ENCODE measurements at regions not wholly inside any gene's neighbourhood (a gene's known extent, or its start where the extent isn't known, plus 50 kb on each side); places are given as distances from the start of the nearest gene placed in this dataset.
"Not testable (repeated sequence)": the region's sequence is repeated elsewhere in the genome, so short reads cannot be mapped to it uniquely, and the experiment has no call there.

GRCh38 chr7:142636107-142636506, 113.2 kb upstream of the PRSS1 start:
- DNase-seq, result not testable (repeated sequence)

GRCh38 chr7:142632271-142633134, 116.8 kb upstream of the PRSS1 start:
- DNase-seq, result peak; percentile 21

GRCh38 chr7:142629588-142630260, 119.5 kb upstream of the PRSS1 start:
- no peak for DNase-seq

- no peak for DNase-seq
Measured at GRCh38 chr7:142628945-142629344, 120.3 kb upstream of the PRSS1 start.

GRCh38 chr7:142627223-142627622, 122.0 kb upstream of the PRSS1 start:
- DNase-seq, result not testable (repeated sequence)

DNA sequence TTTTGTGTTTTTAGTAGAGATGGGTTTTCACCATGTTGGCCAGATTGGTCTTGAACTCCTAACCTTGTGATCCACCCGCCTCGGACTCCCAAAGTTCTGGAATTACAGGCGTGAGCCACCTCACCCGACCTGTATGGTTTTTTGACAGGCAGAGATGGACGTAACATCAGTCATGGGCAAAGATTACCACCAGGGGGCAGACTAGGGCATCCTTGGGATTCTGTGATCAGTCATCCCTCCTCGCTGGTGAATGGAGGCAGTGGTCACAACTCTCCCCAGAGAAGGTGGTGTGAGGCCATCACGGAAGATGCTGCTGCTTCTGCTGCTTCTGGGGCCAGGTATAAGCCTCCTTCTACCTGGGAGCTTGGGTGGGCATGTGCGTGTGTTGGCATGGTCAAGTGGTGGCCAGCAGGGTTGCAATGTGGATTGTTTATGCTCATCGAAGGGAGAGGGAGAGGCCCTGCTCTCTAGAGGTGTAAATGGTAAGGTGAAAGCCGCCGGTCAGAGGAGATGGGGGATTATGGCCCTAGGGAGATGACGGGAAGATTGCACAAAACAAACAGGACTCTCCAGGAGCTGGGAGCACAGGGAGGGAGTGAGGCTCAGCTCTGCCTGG, 122.7 kb upstream of the PRSS1 start:
- no peak for DNase-seq

DNA sequence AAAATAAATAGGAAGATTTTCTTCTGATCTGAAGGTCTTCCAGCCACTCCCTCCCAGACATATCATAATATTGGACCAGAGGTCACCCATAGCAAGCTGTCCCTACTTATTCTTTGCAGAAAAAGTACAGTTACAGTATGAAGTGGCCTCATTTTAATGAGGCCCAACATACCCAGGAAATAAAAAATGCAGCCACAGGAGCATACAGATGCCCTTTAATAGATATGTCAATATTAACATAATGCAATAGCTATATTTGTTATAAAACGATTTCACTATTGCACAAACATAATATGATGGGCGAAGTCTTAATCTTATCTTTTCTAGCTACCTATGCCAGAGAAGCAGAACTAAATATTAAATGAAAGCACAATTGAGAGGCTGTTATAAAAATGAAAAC, 124.1 kb upstream of the PRSS1 start:
- DNase-seq, result not testable (repeated sequence)

- no peak for DNase-seq
Measured at GRCh38 chr7:142620402-142620801, 128.9 kb upstream of the PRSS1 start.

- DNase-seq, result no peak
Measured at GRCh38 chr7:142618655-142619351, 130.5 kb upstream of the PRSS1 start.

DNA sequence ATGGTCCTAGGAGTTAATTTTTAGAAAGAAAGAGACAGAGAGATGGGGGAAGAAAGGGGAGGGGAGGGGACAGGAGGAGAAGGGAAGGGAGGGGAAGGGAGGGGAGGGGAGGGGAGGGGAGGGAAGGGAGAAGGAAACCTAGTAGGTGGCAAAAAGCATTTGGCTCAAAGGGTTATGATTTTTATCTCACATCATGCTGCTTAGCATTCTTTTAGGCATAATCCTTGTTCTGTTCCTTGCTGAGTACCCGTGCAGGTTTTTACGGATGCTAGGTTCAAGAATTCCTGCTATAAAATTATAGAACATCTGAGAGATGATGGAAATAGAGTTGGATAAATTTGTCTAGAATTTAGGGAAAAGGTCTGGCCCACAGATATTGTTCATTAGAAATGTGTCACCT, 132.4 kb upstream of the PRSS1 start:
- no peak for DNase-seq

DNA sequence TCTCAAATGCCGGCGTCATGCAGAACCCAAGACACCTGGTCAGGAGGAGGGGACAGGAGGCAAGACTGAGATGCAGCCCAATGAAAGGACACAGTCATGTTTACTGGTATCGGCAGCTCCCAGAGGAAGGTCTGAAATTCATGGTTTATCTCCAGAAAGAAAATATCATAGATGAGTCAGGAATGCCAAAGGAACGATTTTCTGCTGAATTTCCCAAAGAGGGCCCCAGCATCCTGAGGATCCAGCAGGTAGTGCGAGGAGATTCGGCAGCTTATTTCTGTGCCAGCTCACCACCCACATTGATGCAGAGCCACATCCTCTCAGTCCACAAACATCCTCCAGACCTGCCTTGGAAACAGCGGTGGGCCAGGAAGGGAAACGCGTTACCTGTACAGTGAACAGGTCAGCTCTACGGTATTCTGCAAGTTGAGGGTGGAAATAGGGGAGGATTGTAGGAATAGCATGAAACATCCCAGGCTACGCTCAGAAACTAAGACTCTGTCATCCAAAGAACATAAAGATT, 133.1 kb upstream of the PRSS1 start:
- DNase-seq, result no peak

DNA sequence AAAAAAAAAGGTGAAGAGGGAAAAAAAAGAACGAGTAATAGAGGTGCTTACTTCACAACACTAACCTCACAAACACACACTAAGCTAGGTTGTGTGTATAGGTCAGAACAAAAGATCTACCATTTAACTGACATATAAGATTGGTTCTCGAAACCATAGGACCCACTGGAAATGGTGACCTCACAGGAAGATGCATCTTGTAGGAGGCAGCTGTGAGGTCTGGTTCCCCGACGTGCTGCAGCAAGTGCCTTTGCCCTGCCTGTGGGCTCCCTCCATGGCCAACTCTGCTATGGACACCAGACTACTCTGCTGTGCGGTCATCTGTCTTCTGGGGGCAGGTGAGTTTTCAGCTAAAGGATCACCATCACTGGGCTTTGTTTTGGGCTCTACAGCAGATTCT, 133.8 kb upstream of the PRSS1 start:
- no peak for DNase-seq

DNA sequence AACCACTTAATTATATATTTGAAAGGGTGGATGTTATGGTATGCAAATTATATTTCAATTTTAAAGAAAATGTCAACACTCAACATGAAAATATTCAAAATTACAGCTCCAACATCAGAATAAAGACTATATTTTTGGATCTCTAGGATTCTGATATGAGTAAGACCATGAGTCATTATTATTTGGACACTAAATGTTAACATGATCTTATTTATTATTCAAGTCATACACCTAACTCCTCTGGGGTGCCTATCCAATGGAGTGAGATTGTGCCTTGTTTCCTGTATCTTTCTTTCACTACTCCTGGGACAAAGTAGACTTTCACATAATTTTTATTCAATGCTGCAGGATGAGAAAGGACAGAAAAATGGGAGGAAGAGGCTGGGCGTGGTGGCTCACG, 135.2 kb upstream of the PRSS1 start:
- no peak for DNase-seq

GRCh38 chr7:142612237-142612881, 136.9 kb upstream of the PRSS1 start:
- DNase-seq, result no peak

DNA sequence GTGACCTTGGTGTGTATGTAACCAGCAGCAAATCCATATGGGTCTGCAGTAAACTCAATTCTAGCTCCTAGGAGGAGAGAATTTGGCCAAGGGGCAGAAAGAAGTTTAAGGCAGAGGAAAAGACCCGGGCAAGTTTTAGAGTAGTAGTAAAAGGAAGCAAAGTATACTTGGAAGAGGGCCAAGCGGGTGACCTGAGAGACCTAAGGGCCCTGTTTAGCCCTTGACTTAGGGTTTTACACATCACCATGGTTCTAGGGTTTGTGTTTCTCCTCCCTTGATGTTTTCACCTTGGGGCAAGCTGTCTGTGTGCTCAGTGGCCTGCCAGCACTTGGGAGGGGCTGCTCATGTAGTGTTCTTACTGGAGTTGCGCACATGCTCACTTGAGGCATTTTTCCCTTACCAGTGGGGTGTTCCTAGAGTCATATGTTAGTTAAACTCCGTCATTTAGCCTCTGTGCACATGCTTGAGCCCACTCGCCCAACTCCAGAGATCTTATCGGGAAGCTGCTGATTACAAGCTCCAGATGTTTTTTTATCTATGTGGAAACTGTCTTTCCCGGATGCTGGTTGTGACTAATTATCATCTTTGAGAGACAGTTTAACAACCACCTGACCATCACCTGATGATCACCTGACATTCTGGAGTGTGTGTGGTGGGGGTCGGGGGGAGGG, 137.6 kb upstream of the PRSS1 start:
- DNase-seq, result no peak

DNA sequence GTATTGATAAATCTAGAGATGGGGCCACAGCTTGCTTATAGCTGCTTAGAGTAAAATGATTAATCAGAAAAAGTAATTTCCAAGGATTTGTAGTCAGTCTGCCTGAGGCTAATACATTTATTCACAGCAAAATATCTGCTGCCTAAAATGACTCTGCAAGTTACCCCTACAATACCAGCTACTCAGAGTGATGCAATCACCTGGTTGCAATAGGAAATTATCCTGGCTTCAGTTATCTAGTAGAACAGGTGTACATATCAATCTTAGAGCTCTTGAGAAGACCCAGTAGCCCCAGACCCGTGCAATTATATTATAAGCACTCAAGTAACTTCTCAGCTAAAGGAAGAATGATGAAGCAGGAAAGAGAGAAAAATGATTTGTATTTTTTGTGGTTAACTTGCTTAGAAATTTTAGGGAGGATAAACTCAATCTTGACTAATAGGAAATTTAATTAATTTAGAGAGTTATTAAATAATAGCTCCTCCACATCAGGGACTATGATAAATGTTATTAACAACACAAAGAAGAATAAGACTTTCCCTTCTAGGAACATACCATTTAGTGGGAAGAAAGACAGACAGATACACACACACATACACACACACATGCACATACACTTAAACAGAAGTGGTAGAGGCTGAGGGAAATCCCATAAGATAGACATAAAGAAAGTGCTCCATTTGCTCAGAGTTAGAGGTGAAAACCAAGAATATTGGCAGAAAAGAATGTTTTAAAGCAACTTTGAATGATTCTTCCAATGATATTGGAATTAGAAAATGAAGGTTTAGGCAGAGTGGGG, 140.4 kb upstream of the PRSS1 start:
- no peak for DNase-seq

GRCh38 chr7:142607351-142607750, 141.9 kb upstream of the PRSS1 start:
- no peak for DNase-seq

GRCh38 chr7:142606081-142606480, 143.2 kb upstream of the PRSS1 start:
- no peak for DNase-seq

GRCh38 chr7:142604671-142605070, 144.6 kb upstream of the PRSS1 start:
- no peak for DNase-seq

GRCh38 chr7:142603870-142604448, 145.3 kb upstream of the PRSS1 start:
- no peak for DNase-seq

DNA sequence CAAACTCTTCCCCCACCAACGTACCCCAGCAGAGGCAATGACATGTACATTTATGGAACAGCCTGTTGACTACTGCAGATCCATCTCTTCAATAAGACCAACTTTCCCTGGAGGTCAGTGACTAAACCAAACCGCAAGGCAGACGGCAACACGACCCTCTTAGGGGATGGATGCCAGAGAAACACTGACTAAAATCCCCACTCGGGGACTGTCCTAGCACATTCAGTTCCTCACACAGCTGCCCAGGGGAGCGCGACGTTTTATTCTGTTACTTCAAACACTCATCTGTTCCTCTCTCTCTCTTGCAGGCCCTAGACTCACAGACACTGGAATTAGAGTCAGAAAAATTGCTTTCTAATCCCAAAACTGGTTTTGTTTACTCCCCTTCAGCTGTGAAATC, 146.5 kb upstream of the PRSS1 start:
- no peak for DNase-seq
